Stimulated activated CD4-positive, alpha-beta T cell treated with anti-CD3 and anti-CD28 coated beads, Interleukin-15, amount 100 ng/mL, for 24 hours (primary cell): ENCODE measurements at regions not wholly inside any gene's neighbourhood (a gene's known extent, or its start where the extent isn't known, plus 50 kb on each side); places are given as distances from the start of the nearest gene placed in this dataset.
"Not testable (repeated sequence)": the region's sequence is repeated elsewhere in the genome, so short reads cannot be mapped to it uniquely, and the experiment has no call there.

ENCODE experiments used
- DNase-seq: peaks from one replicate; pipeline ENCODE4 v3.0.0-alpha.2; 2020

DNA sequence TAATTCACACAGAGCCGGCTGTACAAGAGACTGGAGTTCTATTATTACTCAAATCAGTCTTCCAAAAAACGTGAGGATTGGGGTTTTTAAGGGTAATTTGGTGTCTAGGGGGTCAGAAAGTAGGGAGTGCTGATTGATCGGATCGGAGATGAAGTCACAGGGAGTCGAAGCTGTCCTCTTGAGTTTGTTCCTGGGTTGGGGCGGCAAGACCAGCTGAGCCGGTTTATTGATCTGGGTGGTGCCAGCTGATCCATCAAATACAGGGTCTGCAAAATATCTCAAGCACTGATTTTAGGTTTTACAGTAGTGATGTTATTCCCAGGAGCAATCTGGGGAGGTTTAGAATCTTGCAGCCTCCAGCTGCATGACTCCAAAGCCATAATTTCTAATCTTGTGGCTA, 262.7 kb downstream of the KCNRG start:
- no peak for DNase-seq

DNA sequence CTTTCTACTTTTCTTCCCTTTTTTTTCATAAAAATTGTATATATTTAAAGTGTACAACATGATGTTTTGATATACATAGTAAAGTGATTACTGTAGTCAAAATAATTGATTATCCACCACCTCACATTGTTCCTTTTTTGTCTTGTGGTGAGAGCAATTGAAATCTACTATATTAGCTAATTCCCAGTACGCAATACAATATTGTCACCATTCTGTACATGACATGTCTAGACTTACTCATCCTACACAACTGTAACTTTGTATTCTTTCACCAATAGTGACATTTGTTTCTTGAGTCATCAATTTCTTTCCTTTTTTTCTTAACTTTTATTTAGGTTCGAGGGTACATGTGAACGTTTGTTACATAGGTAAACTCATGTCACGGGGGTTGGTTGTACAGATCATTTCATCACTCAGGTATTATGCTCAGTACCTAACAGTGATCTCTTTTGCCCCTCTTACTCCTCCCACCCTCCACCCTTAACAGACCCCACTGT, 265.2 kb downstream of the KCNRG start:
- no peak for DNase-seq

DNA sequence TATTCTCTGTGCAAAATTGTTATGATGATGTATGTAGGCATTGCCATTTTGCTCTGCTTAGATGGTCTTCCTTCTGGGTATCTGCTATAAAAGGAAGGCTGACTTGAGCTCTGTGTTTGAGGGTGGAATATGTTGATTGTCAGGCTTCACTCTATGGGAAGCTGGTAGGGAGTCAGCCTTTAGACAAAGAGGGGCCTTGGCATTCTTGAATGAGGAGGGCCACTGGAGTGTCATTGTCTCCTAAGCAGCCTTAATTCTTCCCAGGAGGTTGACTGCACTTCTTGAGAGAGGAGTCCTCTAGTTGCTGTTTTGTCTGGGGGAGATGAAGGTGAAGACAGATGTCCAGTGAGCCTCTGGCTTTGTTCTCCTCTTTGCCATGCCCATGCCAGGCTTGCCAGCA, 266.8 kb downstream of the KCNRG start:
- DNase-seq: no peak

DNA sequence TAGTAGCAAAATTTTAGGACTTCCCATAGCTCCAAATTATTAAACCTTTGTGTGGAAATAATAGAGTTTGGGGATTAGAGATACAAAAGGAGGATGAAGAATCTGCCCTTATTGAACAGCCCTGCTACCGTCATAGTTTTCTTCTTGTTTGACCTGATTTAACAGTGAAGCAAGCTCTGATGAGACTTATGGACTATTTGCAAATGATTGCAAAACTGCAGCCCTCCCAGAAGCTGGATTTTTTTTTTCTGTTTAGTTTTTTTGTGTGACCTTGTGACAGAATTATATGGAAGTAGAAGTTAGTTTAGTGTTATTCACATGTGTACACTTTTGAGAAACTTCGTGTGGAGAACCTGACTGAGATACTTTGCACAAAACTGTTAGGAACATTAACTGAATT, 267.8 kb downstream of the KCNRG start:
- no peak for DNase-seq

DNA sequence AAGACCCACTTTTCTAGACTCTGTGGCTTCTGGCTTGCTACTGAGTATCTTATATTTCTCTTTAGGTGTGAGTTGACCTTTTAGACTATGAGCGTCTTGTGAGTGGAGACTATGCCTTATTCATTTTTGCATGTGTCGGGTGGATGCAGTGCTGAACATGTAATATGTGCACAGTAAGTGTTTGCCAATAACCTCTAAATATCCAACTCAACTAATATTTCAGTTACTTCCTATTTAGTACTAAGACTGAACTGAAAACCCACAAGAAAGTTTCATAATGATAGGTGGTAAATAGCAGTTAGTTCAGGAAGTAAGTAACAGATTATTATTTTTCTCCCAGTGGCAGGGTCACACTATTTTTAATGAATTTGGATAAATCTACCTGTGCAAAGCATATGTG, 269.3 kb downstream of the KCNRG start:
- DNase-seq: no peak

DNA sequence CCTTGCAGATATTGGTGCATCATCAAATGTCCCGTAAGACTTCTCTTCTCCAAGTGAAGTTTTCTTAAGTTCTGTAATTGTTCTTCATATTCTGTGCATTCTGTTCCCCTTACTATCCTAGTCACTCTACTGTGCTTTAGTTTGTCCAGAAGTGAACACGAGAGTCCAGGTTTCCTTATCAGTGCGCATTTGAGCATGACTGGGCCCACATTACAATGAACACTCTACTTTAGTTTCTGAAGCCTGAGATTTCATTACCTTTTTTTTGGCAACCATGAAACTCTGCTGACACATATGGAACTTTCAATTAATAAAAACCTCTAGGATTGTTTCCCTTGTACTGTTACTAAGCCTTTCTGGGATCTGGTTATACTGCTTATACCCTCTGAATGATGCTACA, 270.0 kb downstream of the KCNRG start:
- DNase-seq: no peak

DNA sequence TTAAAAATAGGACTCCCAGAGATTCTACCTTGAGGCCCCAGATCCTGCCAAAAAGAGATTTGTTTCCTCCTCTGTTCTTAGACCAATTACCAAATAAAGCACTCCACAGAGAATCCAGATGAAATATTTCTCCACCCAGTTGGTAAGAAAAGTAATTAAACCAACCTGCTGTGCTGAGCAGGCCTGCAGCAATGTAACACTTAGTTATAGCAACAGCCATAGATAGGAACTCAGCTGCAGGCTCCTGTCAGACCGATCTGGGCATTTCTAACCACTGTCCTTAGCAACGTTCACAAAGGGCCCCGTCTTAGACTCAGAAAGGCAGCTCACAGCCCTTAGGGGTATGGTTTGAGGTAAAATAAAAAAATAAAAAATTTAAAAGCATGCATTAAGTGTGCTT, 271.1 kb downstream of the KCNRG start:
- DNase-seq: no peak

DNA sequence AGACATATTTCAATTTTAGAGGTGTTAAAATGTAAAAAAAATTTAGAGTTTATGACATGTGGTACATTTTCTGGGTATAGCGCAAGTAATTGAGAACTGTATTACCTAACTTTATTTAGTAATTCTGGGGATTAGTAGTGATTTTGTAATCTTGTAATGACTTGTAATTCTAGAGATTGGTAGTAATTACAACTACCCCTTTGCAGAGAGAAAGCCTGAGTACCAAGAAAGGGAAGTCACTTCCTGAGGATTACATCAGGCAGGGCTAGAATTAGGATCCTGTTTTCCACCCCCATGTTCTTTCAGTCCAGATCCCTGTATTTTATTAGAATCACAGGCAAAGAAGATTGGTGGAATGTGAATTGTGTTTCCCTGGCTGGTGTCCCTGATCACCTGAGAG, 274.9 kb downstream of the KCNRG start:
- no peak for DNase-seq

DNA sequence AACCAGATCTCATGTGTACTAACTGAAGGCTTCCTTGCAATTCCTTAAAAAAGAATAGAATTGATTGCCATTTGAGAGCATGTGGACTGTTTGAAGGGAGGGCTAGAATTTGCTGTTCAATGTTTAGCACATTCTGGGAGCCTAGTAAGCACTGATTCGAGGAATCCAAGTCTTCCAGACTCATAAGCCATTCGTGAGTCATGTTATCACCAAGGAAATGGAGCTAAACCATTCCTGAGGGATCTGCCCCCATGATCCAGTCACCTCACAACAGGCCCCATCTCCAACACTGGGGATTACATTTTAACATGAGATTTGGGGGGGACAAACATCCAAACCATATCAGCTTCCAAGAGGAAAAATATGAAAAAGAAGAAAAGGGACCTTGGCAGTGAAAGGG, 276.4 kb downstream of the KCNRG start:
- DNase-seq: no peak

DNA sequence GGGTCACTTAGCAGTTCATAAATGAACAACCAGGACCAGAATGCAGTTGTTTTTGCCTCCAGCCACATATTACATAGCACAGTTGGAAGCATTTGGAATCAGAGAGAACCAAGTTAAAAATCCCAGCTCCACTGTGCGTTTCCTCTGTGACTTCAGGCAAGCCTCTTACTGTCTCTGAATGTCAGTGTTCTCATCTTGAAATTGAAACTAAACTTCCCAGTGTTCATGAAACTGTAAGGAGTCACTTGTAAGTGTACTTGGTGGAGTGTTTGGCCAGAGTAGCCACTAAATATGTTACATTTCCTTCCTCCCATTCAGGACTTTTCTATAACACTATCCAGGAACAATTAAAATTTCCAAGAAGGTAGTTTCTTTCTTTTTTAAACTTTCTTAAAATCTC, 276.8 kb downstream of the KCNRG start:
- DNase-seq: no peak

DNA sequence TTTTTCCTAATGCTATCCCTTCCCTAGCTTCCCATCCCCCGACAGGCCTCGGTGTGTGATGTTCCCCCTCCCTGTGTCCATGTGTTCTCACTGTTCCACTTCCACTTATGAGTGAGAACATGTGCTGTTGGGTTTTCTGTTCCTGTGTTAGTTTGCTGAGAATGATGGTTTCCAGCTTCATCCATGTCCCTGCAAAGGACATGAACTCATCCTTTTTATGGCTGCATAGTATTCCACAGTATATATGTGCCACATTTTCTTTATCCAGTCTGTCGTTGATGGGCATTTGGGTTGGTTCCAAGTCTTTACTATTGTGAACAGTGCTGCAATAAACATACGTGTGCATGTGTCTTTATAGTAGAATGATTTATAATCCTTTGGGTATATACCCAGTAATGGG, 279.2 kb downstream of the KCNRG start:
- not testable (repeated sequence) for DNase-seq

DNA sequence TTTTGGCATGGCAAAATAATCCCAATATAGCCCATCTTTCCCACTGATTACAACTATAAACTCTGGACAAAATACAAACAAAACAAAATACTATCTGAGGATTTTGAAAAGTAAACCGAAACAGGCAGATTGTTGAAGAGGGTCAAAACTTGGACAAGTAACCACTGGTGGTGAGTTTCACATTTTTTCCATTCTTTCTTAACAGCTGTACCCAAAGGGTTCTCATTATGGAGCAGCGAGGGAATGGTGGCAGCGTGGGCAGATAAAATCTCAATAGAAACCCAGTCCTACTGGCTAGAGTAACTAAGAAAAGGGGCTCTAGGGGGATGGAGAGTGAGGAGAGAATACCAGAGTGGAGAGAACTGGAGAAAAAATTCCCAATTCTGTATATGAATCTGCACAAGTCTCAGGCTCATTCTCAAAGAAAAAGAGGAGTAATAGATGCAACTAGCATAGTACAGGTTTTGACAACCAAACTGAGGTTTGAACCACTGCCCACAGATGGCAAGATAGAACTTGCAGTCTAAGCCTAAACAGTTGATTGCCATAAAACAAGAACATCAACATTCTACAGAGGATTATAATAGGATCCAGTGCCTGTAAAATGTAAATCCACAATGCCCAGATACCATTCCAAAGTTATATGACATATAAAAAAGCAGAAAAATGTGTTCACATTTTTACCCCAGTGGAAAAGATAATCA, 284.5 kb downstream of the KCNRG start:
- no peak for DNase-seq

DNA sequence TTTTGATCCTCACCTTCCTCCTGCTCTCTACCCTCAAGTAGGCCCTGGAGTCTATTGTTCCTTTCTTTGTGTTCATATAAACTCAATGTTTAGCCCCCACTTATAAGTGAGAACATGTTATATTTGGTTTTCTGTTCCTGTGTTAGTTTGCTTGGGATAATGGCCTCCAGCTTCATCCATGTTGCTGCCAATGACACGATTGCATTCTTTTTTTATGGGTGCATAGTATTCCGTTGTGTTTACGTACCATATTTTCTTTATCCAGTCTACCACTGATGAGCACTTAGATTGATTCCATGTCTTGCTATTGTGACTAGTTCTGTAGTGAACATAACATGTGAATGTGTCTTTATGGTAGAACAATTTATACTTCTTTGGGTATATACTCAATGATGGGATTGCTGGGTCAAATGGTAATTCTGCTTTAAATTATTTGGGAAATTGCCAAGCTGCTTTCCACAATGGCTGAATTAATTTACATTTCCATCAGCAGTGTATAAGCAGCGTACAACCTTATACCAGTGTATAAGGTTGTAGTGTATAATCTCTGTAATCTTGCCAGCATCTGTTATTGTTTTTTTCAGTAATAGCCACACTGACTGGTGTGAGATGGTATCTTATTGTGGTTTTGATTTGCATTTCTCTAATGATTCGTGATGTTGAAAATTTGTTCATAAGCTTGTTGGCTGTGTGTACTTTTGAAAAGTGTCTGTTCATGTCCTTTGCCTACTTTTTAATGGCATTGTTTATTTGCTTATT, 288.9 kb downstream of the KCNRG start:
- DNase-seq: no peak

DNA sequence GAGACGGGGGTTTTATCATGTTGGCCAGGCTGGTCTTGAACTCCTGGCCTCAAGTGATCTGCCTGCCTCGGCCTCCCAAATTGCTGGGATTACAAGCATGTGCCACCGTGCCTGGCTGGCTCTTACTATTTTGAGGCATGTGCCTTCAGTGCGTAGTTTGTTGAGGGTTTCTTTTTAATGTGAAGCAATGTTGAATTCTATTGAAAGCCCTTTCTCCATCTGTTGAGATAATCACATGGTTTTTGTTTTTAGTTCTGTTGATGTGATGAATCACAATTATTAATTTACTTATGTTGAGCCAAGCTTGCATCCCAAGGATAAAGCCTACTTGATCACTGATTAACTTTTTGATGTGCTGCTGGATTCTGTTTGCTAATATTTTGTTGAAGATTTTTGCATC, 290.9 kb downstream of the KCNRG start:
- no peak for DNase-seq

DNA sequence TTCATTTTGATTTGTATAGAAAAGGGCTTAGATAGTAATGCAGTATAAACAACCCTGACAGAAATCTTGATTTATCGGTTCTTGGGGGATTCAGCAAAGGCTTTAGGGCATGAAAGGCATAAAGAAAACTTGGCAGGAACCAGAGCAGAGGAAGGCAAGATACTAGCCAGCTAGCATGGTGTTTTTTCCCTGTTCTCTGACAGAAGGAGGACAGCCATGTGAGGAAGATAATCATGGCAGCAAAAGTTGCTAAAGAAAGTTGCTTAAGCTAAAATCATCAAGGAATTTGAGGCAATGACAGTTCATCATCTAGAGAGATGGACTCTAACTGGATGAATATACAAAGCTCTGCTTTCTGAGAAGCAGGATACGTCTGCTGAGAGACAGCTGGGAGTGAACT, 294.1 kb downstream of the KCNRG start:
- no peak for DNase-seq

DNA sequence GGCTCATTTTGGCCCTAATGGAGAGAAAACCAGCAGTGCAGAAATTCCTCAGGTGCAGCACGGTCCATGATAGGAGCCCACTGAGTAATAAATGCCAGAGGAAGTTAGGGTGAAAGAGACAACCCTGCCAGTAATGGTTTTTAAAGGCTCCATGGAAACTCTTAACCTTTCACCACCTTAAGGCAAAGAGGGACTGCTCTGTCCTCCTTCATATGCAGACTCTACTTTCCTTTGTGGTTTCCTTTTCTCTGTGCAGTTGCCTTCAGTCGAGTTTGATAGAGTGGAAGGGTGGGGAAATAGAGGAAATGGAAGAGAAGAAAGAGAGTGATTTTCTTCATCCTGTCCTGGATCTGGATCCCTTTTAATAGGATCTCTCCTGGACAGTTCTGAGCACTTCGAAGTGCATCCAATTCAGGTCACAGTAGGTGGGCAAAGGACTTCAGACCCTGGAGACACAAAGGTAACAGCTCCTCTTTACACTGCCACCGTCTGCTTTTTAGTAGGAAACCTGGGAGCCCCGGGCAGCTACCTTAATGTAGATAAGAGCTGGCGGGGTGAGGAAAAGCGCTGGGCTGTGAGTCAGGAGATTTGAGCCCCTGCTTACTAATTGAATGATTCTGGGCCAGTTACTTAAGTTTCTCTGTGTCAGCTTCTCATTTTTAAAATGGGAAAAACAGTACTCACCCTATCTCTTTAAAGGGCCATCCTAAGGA, 294.8 kb downstream of the KCNRG start:
- no peak for DNase-seq

DNA sequence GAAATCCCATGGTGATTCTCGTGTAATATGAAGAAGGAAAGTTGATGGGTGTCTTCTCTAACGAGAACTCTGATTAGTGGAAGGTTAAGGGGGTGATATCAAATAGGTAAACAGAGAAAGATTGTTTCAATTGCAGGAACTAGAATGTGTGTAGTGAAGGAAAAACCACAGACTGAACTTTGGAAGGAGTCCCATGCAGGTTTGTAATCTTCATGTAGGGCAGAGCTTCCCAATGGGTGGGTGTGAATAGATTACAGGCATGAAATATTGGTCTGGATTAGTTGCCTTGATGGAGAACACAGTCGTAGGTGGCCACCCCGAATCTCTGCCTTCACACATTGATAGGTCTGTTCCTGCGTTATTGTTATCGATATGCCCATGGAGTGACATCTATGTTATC, 295.5 kb downstream of the KCNRG start:
- no peak for DNase-seq

DNA sequence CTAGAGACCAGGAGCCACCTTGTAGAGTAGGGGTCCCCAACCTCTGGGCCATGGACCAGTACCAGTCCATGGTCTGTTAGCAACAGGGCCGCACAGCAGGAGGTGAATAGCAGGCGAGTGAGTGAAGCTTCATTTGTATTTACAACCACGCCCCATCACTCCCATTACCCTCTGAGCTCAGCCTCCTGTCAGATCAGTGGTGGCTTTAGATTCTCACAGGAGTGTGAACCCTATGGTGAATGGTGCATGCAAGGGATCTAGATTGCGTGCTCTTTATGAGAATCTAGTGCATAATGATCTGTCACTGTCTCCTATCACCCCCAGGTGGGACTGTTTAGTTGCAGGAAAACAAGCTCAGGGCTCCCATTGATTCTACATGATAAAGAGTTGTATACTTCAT, 303.6 kb downstream of the KCNRG start:
- DNase-seq: no peak

DNA sequence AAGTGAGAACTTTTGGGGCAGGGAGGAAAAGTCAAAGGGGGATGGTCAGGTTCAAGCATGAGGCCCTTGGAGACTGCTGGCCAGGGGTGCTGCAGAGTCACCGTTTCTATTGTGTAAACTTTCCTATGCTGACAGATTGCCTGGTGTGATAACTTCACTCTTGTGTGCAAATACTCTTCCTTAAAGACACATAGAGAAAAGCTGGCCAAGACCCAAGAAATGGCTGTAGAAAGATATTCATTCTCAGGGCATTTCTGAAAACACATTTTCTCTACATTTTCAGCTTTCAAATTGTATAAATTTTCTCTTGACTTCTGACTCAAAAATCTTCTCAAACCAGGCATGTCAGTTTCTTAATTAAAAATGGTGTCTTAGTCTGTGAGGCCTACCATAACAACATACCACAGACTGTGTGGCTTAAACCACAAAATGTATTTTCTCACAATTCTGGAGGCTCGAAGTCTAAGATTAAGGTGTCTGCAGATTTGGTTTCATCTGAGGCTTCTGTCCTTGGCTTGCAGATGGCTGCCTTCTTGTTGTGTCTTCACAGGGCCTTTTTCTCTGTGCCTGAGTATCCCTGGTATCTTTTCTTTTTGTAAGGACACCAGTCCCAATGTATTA, 304.5 kb downstream of the KCNRG start:
- no peak for DNase-seq

DNA sequence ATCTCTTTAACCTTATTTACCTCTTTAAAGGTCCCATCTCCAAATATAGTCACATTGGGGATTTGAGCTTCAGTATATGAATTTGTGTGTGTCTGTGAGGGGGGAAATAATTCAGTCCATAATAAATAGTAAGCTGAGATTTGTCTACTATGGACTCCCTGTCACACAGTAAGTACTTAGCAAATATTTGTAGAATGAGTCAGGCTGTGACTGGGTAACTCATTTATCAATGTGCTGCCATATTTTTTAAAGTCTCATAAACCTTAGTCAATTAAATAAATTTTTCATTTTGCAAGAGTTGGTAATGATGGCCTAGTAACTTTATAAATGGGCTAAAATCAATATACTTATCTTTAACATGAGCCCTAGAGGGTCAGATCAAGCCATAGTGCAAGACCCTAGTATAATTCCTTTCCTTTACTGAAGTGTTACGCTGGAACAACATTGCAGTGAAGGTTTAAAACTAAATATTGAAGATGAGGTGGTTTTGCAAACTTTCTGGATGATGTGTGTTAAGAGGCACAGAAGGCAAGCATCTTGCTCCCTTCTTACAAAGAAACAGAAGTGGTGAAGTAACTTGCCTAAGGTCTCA, 305.1 kb downstream of the KCNRG start:
- no peak for DNase-seq

DNA sequence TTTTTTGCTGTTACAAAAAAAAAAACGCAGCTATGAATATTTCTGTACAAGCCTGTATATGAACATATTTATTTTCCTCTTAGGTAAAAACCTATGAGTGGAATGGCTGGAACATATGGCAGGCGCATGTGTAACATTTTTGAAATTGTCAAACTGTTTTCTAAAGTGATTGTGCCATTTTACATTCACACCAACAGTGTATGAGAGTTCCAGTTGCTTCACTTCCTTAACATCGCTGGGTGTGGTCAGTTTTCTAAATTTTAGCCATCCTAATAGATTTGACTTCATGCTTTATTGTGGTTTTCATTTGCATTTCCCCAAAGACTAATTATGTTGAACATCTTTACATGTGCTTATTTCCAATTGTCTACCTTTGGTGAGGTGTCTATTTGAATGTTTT, 306.8 kb downstream of the KCNRG start:
- DNase-seq: no peak

DNA sequence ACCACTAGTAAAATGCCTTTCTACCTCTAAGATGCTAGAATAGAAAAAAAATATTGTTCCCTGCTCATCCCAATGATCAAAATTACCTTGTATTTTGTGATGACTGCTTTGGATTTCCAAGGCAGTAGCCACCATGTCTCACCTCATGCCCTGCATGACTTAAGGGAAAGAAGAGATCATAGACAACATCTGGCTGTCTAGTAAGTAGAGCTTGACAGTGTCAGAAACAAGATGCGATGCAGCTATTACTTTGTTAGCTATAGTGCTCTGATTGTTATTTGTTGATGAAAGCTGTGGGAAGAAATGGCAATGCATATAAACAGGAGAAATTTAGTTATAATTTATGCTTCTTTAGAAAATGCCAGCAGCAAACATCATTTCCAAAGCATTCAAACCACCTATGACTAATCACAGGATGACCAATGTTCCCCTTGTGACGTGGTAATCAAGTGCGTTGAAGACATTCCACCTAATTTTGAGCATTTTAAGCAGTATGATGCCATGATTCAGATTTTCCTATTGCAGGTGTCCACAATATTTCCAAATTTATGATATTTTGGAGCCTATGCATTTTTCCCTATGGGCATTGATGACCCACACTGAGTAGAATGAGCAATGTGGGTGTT, 308.3 kb downstream of the KCNRG start:
- DNase-seq: no peak

DNA sequence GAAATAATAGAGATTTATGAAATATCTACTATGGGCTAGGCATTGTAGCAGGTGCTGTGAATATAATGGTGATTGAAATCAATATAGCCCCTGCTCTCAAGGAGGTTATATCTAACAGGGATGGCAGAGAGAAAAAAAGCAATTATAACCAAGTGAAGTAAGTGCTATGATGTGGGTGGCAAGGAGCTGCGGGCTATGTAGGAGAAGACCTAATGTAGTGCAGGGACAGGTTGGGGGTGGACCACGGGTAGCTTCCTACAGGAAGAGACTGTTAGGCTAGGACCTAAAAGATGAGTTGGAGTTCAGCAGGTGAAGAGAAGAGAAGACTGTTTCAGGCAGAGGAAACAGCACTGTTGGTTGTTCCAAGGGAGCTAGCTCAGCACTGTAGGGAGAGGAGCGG, 311.0 kb downstream of the KCNRG start:
- DNase-seq: no peak
